Caco-2 (cell line): ENCODE measurements at regions not wholly inside any gene's neighbourhood (a gene's known extent, or its start where the extent isn't known, plus 50 kb on each side); places are given as distances from the start of the nearest gene placed in this dataset.
"Not testable (repeated sequence)": the region's sequence is repeated elsewhere in the genome, so short reads cannot be mapped to it uniquely, and the experiment has no call there.

Experiments used
- BruUV-seq: library from RNA; stranded (reverse); fragments of 400-500 nt; replicated peaks from 2 replicates; lab custom pipeline; 2021; lab: Mats Ljungman, UMichigan
- CTCF ChIA-PET: fragments of 300-600 bp; sonication (Branson Sonifier 250); formaldehyde crosslinking; loops from one replicate; lab custom pipeline; 2022; ENCODE audit warnings: antibody characterized with exemption; lab: Charles Lee
- POLR2A ChIA-PET: fragments of 300-600 bp; sonication (Branson Sonifier 250); formaldehyde crosslinking; loops from one replicate; lab custom pipeline; 2022; ENCODE audit warnings: antibody characterized with exemption; lab: Charles Lee
- DNase-seq, 2 experiments: peaks; one replicate each; pipeline versions ENCODE4 v3.0.0 to v3.0.0-alpha.2; 2020 to 2022
- H3K27me3 ChIP-seq: replicated peaks from 2 replicates; pipeline ENCODE4 v1.6.0; 2011; ENCODE audit warnings: low read length; ENCODE audit not compliant: control insufficient read depth, insufficient read depth
- H3K36me3 ChIP-seq: 2 replicates; pipeline ENCODE4 v1.5.1; 2011; ENCODE audit warnings: low read length; ENCODE audit not compliant: control insufficient read depth, insufficient read depth
- H3K4me1 ChIP-seq: fragments of 250-450 bp; sonication (Bioruptor Pico); 2 replicates; pipeline ENCODE4 v1.5.1; 2020; ENCODE audit warnings: mild to moderate bottlenecking
- H3K4me3 ChIP-seq: 2 replicates; pipeline ENCODE4 v1.5.1; 2011; ENCODE audit warnings: low read depth, mild to moderate bottlenecking, control low read depth, low read length
- H3K9me3 ChIP-seq: fragments of 250-450 bp; sonication (Bioruptor Pico); 2 replicates; pipeline ENCODE4 v1.5.1; 2020; ENCODE audit warnings: mild to moderate bottlenecking, moderate library complexity
- H3K27ac Mint-ChIP-seq: one replicate; pipeline ENCODE4 v1.8.0; 2022; ENCODE audit warnings: mixed read lengths; ENCODE audit not compliant: unreplicated experiment
- H3K27me3 Mint-ChIP-seq: one replicate; pipeline ENCODE4 v1.8.0; 2022; ENCODE audit warnings: mixed read lengths; ENCODE audit not compliant: insufficient read depth, unreplicated experiment
- H3K36me3 Mint-ChIP-seq: one replicate; pipeline ENCODE4 v1.8.0; 2022; ENCODE audit warnings: mild to moderate bottlenecking, mixed read lengths; ENCODE audit not compliant: insufficient read depth, unreplicated experiment
- H3K4me1 Mint-ChIP-seq: one replicate; pipeline ENCODE4 v1.8.0; 2022; ENCODE audit warnings: low read depth, mixed read lengths; ENCODE audit not compliant: unreplicated experiment
- H3K4me3 Mint-ChIP-seq: one replicate; pipeline ENCODE4 v1.8.0; 2022; ENCODE audit warnings: mild to moderate bottlenecking, moderate library complexity, mixed read lengths; ENCODE audit not compliant: unreplicated experiment
- H3K9me3 Mint-ChIP-seq: one replicate; pipeline ENCODE4 v1.8.0; 2022; ENCODE audit warnings: mixed read lengths; ENCODE audit not compliant: unreplicated experiment
- intact Hi-C: fragments of 100-400 bp; cut with micrococcal nuclease; formaldehyde crosslinking; loops from one replicate; pipeline ENCODE4 v1.10.0; 2022; ENCODE audit not compliant: unreplicated experiment
- TF ChIP-seq, protein P1 (sequence below), 2 experiments: fragments of 200-600 bp in 1 of 2; IDR thresholded peaks; 1 replicate in 1 of 2; 2 replicates in 1 of 2; pipeline versions ENCODE4 v1.5.1 to v1.8.0; 2011 to 2022; ENCODE audit warnings: antibody characterized with exemption in 1 of 2, control low read depth in 1 of 2, inconsistent platforms in 1 of 2, low read depth in 1 of 2, low read length in 1 of 2, mild to moderate bottlenecking in 1 of 2, moderate library complexity in 1 of 2; ENCODE audit not compliant: insufficient read depth in 1 of 2, severe bottlenecking in 1 of 2, unreplicated experiment in 1 of 2

DNA sequence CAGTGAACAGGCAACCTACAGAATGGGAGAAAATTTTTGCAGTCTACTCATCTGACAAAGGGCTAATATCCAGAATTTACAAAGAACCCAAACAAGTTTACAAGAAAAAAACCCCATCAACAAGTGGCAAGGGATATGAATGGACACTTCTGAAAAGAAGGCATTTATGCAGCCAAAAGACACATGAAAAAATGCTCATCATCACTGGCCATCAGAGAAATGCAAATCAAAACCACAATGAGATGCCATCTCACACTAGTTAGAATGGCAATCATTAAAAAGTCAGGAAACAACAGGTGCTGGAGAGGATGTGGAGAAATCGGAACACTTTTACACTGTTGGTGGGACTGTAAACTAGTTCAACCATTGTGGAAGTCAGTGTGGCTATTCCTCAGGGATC, 80.3 kb downstream of the ZNF474 start:
- intact Hi-C loops, H3K27me3 Mint-ChIP-seq, H3K9me3 ChIP-seq, H3K4me1 ChIP-seq, H3K9me3 Mint-ChIP-seq, BruUV-seq, CTCF ChIA-PET, H3K4me3 Mint-ChIP-seq, H3K4me1 Mint-ChIP-seq, H3K4me3 ChIP-seq, DNase-seq, POLR2A ChIA-PET, H3K36me3 Mint-ChIP-seq, H3K36me3 ChIP-seq, H3K27me3 ChIP-seq, H3K27ac Mint-ChIP-seq: not testable (repeated sequence)

DNA sequence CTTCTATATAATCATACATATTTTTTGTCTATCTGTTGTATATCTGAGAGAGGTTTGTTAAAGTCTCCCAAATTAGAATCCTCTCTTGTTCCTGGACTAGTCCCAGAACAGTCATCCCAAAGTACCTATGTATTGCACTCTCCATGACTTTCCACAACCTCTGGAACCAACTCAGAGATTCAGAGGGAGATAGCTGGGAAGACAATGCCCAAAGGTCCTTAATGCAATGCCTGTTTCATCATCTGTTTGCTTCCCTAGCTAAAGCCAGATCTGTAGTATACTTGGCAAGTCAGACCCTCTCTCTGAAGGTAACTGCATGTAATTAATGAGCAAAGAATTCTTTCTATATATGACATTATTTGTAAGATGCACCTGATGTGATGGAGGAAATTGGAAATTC, 89.4 kb downstream of the ZNF474 start:
- no peaks in the 10 kb centered on the region for H3K4me1 ChIP-seq
- Mint-ChIP-seq H3K4me3 (no peak overlapping the region), H3K9me3 (peaks cover 9% of the 10 kb centered on the region), H3K36me3 (no peaks in the 10 kb centered on the region), H3K4me1 (no peaks in the 10 kb centered on the region), H3K27me3 (peaks cover 11% of the 10 kb centered on the region), H3K27ac (no peak overlapping the region)
- H3K27me3 ChIP-seq, result no peaks in the 10 kb centered on the region
- POLR2A ChIA-PET, result no interaction called here
- intact Hi-C loops, result no loop called here
- CTCF ChIA-PET, result no interaction called here
- DNase-seq, result no peak
- no TSS peak for BruUV-seq
- no peaks in the 10 kb centered on the region for H3K9me3 ChIP-seq
- TF ChIP-seq, protein P1, sequence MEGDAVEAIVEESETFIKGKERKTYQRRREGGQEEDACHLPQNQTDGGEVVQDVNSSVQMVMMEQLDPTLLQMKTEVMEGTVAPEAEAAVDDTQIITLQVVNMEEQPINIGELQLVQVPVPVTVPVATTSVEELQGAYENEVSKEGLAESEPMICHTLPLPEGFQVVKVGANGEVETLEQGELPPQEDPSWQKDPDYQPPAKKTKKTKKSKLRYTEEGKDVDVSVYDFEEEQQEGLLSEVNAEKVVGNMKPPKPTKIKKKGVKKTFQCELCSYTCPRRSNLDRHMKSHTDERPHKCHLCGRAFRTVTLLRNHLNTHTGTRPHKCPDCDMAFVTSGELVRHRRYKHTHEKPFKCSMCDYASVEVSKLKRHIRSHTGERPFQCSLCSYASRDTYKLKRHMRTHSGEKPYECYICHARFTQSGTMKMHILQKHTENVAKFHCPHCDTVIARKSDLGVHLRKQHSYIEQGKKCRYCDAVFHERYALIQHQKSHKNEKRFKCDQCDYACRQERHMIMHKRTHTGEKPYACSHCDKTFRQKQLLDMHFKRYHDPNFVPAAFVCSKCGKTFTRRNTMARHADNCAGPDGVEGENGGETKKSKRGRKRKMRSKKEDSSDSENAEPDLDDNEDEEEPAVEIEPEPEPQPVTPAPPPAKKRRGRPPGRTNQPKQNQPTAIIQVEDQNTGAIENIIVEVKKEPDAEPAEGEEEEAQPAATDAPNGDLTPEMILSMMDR (IDR thresholded peaks at IDR 0.05; ENCODE audit: insufficient read depth in 1 of 2, low read depth in 1 of 2, low read length in 1 of 2, severe bottlenecking in 1 of 2, unreplicated experiment in 1 of 2), result no peak
- H3K36me3 ChIP-seq, result no peaks in the 10 kb centered on the region
- no peak overlapping the region for H3K4me3 ChIP-seq

DNA sequence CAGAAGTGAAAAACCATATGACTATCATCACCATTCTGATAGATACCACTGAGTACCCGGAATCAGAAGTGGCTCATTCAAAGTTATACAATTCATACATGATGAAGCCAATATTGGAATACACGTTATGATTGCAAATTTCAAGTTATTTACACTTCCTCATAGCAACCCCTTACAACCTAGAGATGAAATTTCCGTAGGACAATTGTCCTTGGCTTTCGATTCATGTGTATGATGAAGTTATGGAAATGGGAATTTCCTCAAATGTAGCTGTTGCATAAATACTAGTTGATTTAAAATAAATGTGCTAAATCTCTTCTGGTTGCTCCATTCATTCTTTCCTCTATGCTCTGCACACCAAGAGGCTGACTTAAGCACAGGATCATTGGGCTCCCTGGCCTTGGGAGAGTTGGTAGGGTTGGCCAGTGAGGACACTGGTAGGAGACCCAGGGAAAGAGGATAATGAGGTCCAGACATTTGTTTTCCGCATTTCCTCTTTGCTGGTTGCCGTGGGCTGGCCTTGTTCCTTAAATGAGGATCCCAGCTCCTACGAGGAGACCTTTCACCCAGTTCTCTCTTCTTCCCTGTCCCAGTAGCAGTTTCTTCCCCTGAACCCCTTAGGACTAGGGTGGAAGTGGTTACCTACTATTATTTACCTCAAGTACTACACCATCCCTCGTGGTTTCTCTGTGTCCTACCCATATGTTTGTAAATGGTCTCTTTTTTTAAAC, 90.3 kb downstream of the ZNF474 start:
- DNase-seq, result no peak
- Histone ChIP-seq H3K9me3 (peaks cover 2% of the 10 kb centered on the region; the same call in 1 of the 2 replicates), H3K27me3 (no peaks in the 10 kb centered on the region), H3K36me3 (no peaks in the 10 kb centered on the region), H3K4me3 (no peak overlapping the region), H3K4me1 (no peaks in the 10 kb centered on the region)
- Mint-ChIP-seq H3K36me3 (no peaks in the 10 kb centered on the region), H3K4me3 (no peak overlapping the region), H3K27ac (no peak overlapping the region), H3K27me3 (peaks cover 11% of the 10 kb centered on the region), H3K9me3 (peaks cover 9% of the 10 kb centered on the region), H3K4me1 (no peaks in the 10 kb centered on the region)
- BruUV-seq, result no TSS peak
- intact Hi-C loops, result no loop called here
- POLR2A ChIA-PET, result no interaction called here
- TF ChIP-seq, protein P1 (IDR thresholded peaks at IDR 0.05; ENCODE audit: insufficient read depth in 1 of 2, low read depth in 1 of 2, low read length in 1 of 2, severe bottlenecking in 1 of 2, unreplicated experiment in 1 of 2), result no peak
- CTCF ChIA-PET, result no interaction called here
